IMR-90 (cell line): ENCODE measurements at regions not wholly inside any gene's neighbourhood (a gene's known extent, or its start where the extent isn't known, plus 50 kb on each side); places are given as distances from the start of the nearest gene placed in this dataset.

Source experiments
- BHLHE40 ChIP-seq: fragments of 150-350 bp; IDR thresholded peaks from 2 replicates; pipeline ENCODE4 v1.6.1; 2016; ENCODE audit warnings: mild to moderate bottlenecking, low read depth, low read length
- CTCF ChIP-seq: conservative IDR thresholded peaks from 2 replicates; pipeline ENCODE4 v1.5.1; 2012; ENCODE audit warnings: mild to moderate bottlenecking, low read depth, low read length, improper control_type of control experiment
- FOS ChIP-seq: fragments of 150-350 bp; IDR thresholded peaks from 2 replicates; pipeline ENCODE4 v1.6.1; 2016; ENCODE audit warnings: low read depth, low read length
- MAZ ChIP-seq: IDR thresholded peaks from 2 replicates; pipeline ENCODE4 v1.6.1; 2012; ENCODE audit warnings: low read depth, mild to moderate bottlenecking, low read length, improper control_type of control experiment, moderate library complexity, borderline replicate concordance
- MXI1 ChIP-seq: IDR thresholded peaks from 2 replicates; pipeline ENCODE4 v1.6.1; 2012; ENCODE audit warnings: low read depth, mild to moderate bottlenecking, low read length, moderate library complexity, borderline replicate concordance
- SMC3 ChIP-seq: fragments of 150-350 bp; IDR thresholded peaks from 2 replicates; pipeline ENCODE4 v1.6.1; 2016; ENCODE audit warnings: low read depth, mild to moderate bottlenecking, antibody characterized with exemption, low read length, moderate library complexity

GRCh38 chr1:194080826-194081225 is 894.4 kb upstream of the B3GALT2 start:
- TF ChIP-seq BHLHE40 = no peak
- no peak for TF ChIP-seq CTCF
- TF ChIP-seq MXI1 = no peak
- TF ChIP-seq FOS = no peak
- TF ChIP-seq MAZ = no peak
- no peak for TF ChIP-seq SMC3
